ENCODE measurements at regions not wholly inside any gene's neighbourhood (a gene's known extent, or its start where the extent isn't known, plus 50 kb on each side); places are given as distances from the start of the nearest gene placed in this dataset.

DNA sequence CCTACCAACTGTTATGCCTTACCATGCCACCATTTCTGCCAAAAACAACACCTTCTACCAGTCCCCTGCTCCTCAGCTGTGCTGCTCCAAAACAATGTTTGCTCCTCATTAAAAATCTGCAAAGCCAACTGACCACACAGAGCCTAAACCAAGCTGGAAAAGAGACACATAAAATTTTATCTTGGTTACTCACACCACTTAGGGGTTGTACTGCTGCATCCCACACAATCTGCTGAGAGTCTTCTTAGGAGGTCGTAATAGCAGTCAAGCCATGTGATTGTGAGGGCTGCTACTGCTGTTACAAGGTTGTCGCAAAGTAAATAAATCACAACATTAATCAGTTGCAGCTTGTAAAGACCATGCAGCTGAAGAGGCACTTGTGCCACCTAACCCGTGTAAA is 607.4 kb upstream of the FAM241A start:
- no peak for DNase-seq (ENCODE audit: low read depth, low spot score)
- dilution Hi-C loops (cut with MboI; ENCODE audit: extremely low pct_ligation_motif_present, low sequenced_read_pairs) = no loop called here
- Histone ChIP-seq H4K20me1 (ENCODE audit: control insufficient read depth, extremely low read depth, insufficient read depth, low read length) (no peaks in the 10 kb centered on the region), H3K9me1 (ENCODE audit: control insufficient read depth, extremely low read depth, insufficient read depth, low read length) (no peaks in the 10 kb centered on the region), H3K27ac (ENCODE audit: control insufficient read depth, insufficient read depth, low read length) (no peak overlapping the region), H3K36me3 (ENCODE audit: control insufficient read depth in 2 of 2, extremely low read depth in 1 of 2, insufficient read depth in 2 of 2, low read length in 2 of 2) (no peaks in the 10 kb centered on the region), H3K9me3 (ENCODE audit: control insufficient read depth, low read depth, low read length) (no peaks in the 10 kb centered on the region), H3K4me2 (ENCODE audit: control insufficient read depth, extremely low read depth, insufficient read depth, low read depth, low read length) (no peak overlapping the region), H3K9ac (ENCODE audit: control insufficient read depth, extremely low read depth, insufficient read depth, low read length) (no peak overlapping the region), H3K79me2 (ENCODE audit: control insufficient read depth, insufficient read depth, low read length) (no peaks in the 10 kb centered on the region), H3K4me3 (ENCODE audit: control insufficient read depth in 2 of 3, extremely low read depth in 1 of 3, insufficient read depth in 2 of 3, low read depth in 1 of 3, low read length in 3 of 3) (no peak overlapping the region), H3K4me1 (ENCODE audit: control insufficient read depth, extremely low read depth, insufficient read depth, low read length) (no peaks in the 10 kb centered on the region), H3K27me3 (ENCODE audit: control insufficient read depth, extremely low read depth, insufficient read depth, low read length) (no peaks in the 10 kb centered on the region), H2AFZ (ENCODE audit: control insufficient read depth, low read length) (no peak overlapping the region)
- FAIRE-seq = no peak
- TF ChIP-seq, protein P1, sequence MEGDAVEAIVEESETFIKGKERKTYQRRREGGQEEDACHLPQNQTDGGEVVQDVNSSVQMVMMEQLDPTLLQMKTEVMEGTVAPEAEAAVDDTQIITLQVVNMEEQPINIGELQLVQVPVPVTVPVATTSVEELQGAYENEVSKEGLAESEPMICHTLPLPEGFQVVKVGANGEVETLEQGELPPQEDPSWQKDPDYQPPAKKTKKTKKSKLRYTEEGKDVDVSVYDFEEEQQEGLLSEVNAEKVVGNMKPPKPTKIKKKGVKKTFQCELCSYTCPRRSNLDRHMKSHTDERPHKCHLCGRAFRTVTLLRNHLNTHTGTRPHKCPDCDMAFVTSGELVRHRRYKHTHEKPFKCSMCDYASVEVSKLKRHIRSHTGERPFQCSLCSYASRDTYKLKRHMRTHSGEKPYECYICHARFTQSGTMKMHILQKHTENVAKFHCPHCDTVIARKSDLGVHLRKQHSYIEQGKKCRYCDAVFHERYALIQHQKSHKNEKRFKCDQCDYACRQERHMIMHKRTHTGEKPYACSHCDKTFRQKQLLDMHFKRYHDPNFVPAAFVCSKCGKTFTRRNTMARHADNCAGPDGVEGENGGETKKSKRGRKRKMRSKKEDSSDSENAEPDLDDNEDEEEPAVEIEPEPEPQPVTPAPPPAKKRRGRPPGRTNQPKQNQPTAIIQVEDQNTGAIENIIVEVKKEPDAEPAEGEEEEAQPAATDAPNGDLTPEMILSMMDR (optimal IDR thresholded peaks at IDR 0.05 in 1 of 3, IDR thresholded peaks at IDR 0.05 in 1 of 3, conservative IDR thresholded peaks at IDR 0.05 in 1 of 3; ENCODE audit: extremely low read depth in 1 of 3, insufficient read depth in 2 of 3, low read length in 3 of 3) = no peak
- TF ChIP-seq EZH2 (IDR thresholded peaks at IDR 0.05; ENCODE audit: low read length) = no peak

DNA sequence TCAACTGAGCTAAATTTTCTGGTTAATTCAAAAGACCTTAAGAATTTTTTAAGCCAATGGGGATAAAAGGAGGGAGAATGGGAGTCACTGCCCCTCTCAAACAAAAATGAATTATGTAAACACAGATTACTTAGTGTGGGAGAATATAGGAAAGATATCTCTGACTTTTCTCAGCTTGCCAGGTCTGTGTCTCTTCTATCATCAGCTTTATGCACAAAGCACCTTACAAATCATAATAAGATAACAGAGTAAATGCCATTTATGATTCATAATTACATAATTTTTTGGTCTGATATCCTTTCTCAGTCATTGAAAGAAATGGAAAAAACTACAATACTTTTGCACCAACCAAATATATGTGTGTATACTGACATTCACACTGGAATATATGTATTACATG is 604.6 kb upstream of the FAM241A start:
- no peak for FAIRE-seq
- H3K4me1 ChIP-seq (ENCODE audit: control insufficient read depth, extremely low read depth, insufficient read depth, low read length) = no peaks in the 10 kb centered on the region

More for the DNA sequence above, 604.6 kb upstream of the FAM241A start:
- dilution Hi-C loops (cut with MboI; ENCODE audit: extremely low pct_ligation_motif_present, low sequenced_read_pairs) = no loop called here
- no peak for TF ChIP-seq EZH2 (IDR thresholded peaks at IDR 0.05; ENCODE audit: low read length)
- TF ChIP-seq, protein P1 (optimal IDR thresholded peaks at IDR 0.05 in 1 of 3, IDR thresholded peaks at IDR 0.05 in 1 of 3, conservative IDR thresholded peaks at IDR 0.05 in 1 of 3; ENCODE audit: extremely low read depth in 1 of 3, insufficient read depth in 2 of 3, low read length in 3 of 3) = no peak
- no peaks in the 10 kb centered on the region for H3K36me3 ChIP-seq (ENCODE audit: control insufficient read depth in 2 of 2, extremely low read depth in 1 of 2, insufficient read depth in 2 of 2, low read length in 2 of 2)
- DNase-seq (ENCODE audit: low read depth, low spot score) = no peak
- H3K9ac ChIP-seq (ENCODE audit: control insufficient read depth, extremely low read depth, insufficient read depth, low read length) = no peak overlapping the region
- H3K27ac ChIP-seq (ENCODE audit: control insufficient read depth, insufficient read depth, low read length) = no peak overlapping the region
- no peaks in the 10 kb centered on the region for H3K27me3 ChIP-seq (ENCODE audit: control insufficient read depth, extremely low read depth, insufficient read depth, low read length)
- H3K4me2 ChIP-seq (ENCODE audit: control insufficient read depth, extremely low read depth, insufficient read depth, low read depth, low read length) = no peak overlapping the region
- H3K4me3 ChIP-seq (ENCODE audit: control insufficient read depth in 2 of 3, extremely low read depth in 1 of 3, insufficient read depth in 2 of 3, low read depth in 1 of 3, low read length in 3 of 3) = no peak overlapping the region
- no peaks in the 10 kb centered on the region for H3K79me2 ChIP-seq (ENCODE audit: control insufficient read depth, insufficient read depth, low read length)
- no peaks in the 10 kb centered on the region for H3K9me1 ChIP-seq (ENCODE audit: control insufficient read depth, extremely low read depth, insufficient read depth, low read length)
- H2AFZ ChIP-seq (ENCODE audit: control insufficient read depth, low read length) = no peak overlapping the region
- H4K20me1 ChIP-seq (ENCODE audit: control insufficient read depth, extremely low read depth, insufficient read depth, low read length) = no peaks in the 10 kb centered on the region
- no peaks in the 10 kb centered on the region for H3K9me3 ChIP-seq (ENCODE audit: control insufficient read depth, low read depth, low read length)

All from keratinocyte (primary cell).